CD8-positive, alpha-beta memory T cell (primary cell): ENCODE measurements at regions not wholly inside any gene's neighbourhood (a gene's known extent, or its start where the extent isn't known, plus 50 kb on each side); places are given as distances from the start of the nearest gene placed in this dataset.

Experiments used
- CTCF ChIA-PET: fragments of 350-600 bp; sonication (Branson Sonifier 250); formaldehyde crosslinking; loops from one replicate; lab custom pipeline; 2021; ENCODE audit warnings: antibody characterized with exemption; lab: Charles Lee
- POLR2A ChIA-PET: fragments of 350-600 bp; sonication (Branson Sonifier 250); formaldehyde crosslinking; loops from one replicate; lab custom pipeline; 2021; ENCODE audit warnings: antibody characterized with exemption; lab: Charles Lee
- DNase-seq, 5 donors: peaks; one replicate each; pipeline versions ENCODE4 v3.0.0 to v3.0.0-alpha.2; 2020 to 2022; ENCODE audit warnings: mixed read lengths in 1 of 5
- H3K27ac ChIP-seq: one replicate; pipeline ENCODE4 v1.7.0; 2013; ENCODE audit warnings: low read depth, mild to moderate bottlenecking, low read length, moderate library complexity
- H3K27me3 ChIP-seq: 2 replicates; pipeline ENCODE4 v1.7.0; 2013; ENCODE audit warnings: low read length, mild to moderate bottlenecking; ENCODE audit not compliant: insufficient read depth, poor library complexity, severe bottlenecking
- H3K36me3 ChIP-seq: 2 replicates; pipeline ENCODE4 v1.7.0; 2013; ENCODE audit warnings: mild to moderate bottlenecking, low read length, moderate library complexity; ENCODE audit not compliant: insufficient read depth
- H3K4me1 ChIP-seq: 2 replicates; pipeline ENCODE4 v1.7.0; 2013; ENCODE audit warnings: mild to moderate bottlenecking, low read length, moderate library complexity; ENCODE audit not compliant: insufficient read depth
- H3K4me3 ChIP-seq: 2 replicates; pipeline ENCODE4 v1.7.0; 2013; ENCODE audit warnings: mild to moderate bottlenecking, low read length
- H3K9me3 ChIP-seq: 2 replicates; pipeline ENCODE4 v1.7.0; 2013; ENCODE audit warnings: mild to moderate bottlenecking, low read length
- H3K27ac Mint-ChIP-seq, 8 donors: one replicate each; pipeline ENCODE4 v1.8.0; 2020 to 2021; ENCODE audit warnings: mixed read lengths in 8 of 8, mild to moderate bottlenecking in 6 of 8, inconsistent platforms in 3 of 8, moderate library complexity in 3 of 8
- H3K27me3 Mint-ChIP-seq, 2 donors: one replicate each; pipeline ENCODE4 v1.8.0; 2020 to 2021; ENCODE audit warnings: mixed read lengths in 2 of 2, mild to moderate bottlenecking in 1 of 2, moderate library complexity in 1 of 2
- H3K36me3 Mint-ChIP-seq, 3 donors: one replicate each; pipeline ENCODE4 v1.8.0; 2020 to 2021; ENCODE audit warnings: mixed read lengths in 3 of 3, inconsistent platforms in 1 of 3, mild to moderate bottlenecking in 1 of 3
- H3K4me1 Mint-ChIP-seq, 3 donors: one replicate each; pipeline ENCODE4 v1.8.0; 2020 to 2021; ENCODE audit warnings: mixed read lengths in 3 of 3, inconsistent platforms in 1 of 3, mild to moderate bottlenecking in 1 of 3
- H3K4me3 Mint-ChIP-seq, 7 donors: one replicate each; pipeline ENCODE4 v1.8.0; 2020 to 2021; ENCODE audit warnings: mixed read lengths in 7 of 7, mild to moderate bottlenecking in 6 of 7, moderate library complexity in 4 of 7, inconsistent platforms in 2 of 7
- H3K9me3 Mint-ChIP-seq, 5 donors: one replicate each; pipeline ENCODE4 v1.8.0; 2020 to 2022; ENCODE audit warnings: mixed read lengths in 5 of 5, mild to moderate bottlenecking in 3 of 5, moderate library complexity in 2 of 5, inconsistent platforms in 1 of 5

GRCh38 chr2:842151-842803 is 108.4 kb upstream of the SNTG2 start:
- Histone ChIP-seq H3K9me3 (no peaks in the 10 kb centered on the region), H3K27me3 (no peaks in the 10 kb centered on the region), H3K27ac (no peak overlapping the region), H3K4me1 (no peaks in the 10 kb centered on the region), H3K4me3 (no peak overlapping the region), H3K36me3 (no peaks in the 10 kb centered on the region)
- no peak for DNase-seq
- no peak overlapping the region for H3K4me3 Mint-ChIP-seq
- H3K36me3 Mint-ChIP-seq = no peaks in the 10 kb centered on the region
- H3K27ac Mint-ChIP-seq = no peak overlapping the region
- H3K27me3 Mint-ChIP-seq = peaks cover 18 to 45% of the 10 kb centered on the region in 2 donors
- H3K4me1 Mint-ChIP-seq = no peaks in the 10 kb centered on the region
- ChIA-PET CTCF (no interaction called here), POLR2A (no interaction called here)
- H3K9me3 Mint-ChIP-seq = peaks cover 0 to 6% (median 2%) of the 10 kb centered on the region in 5 donors

GRCh38 chr2:841036-841435 is 109.6 kb upstream of the SNTG2 start:
- no peaks in the 10 kb centered on the region for H3K36me3 ChIP-seq
- Mint-ChIP-seq H3K27me3 (peaks cover 20 to 45% of the 10 kb centered on the region in 2 donors), H3K4me3 (no peak overlapping the region), H3K36me3 (no peaks in the 10 kb centered on the region), H3K9me3 (peaks cover 0 to 6% (median 2%) of the 10 kb centered on the region in 5 donors), H3K27ac (no peak overlapping the region), H3K4me1 (no peaks in the 10 kb centered on the region)
- H3K9me3 ChIP-seq = no peaks in the 10 kb centered on the region
- no peaks in the 10 kb centered on the region for H3K4me1 ChIP-seq
- H3K27me3 ChIP-seq = no peaks in the 10 kb centered on the region
- H3K4me3 ChIP-seq = no peak overlapping the region
- POLR2A ChIA-PET = no interaction called here
- CTCF ChIA-PET = no interaction called here
- H3K27ac ChIP-seq = no peak overlapping the region
- no peak for DNase-seq

- CTCF ChIA-PET = no interaction called here
- Histone ChIP-seq H3K36me3 (no peaks in the 10 kb centered on the region), H3K4me1 (no peaks in the 10 kb centered on the region), H3K4me3 (no peak overlapping the region), H3K27me3 (no peaks in the 10 kb centered on the region), H3K27ac (no peak overlapping the region), H3K9me3 (no peaks in the 10 kb centered on the region)
- Mint-ChIP-seq H3K27me3 (peaks cover 14 to 33% of the 10 kb centered on the region in 2 donors), H3K36me3 (no peaks in the 10 kb centered on the region), H3K4me1 (peaks cover 0 to 6% (median 0%) of the 10 kb centered on the region in 3 donors), H3K27ac (no peak overlapping the region), H3K4me3 (no peak overlapping the region), H3K9me3 (peaks cover 0 to 6% (median 2%) of the 10 kb centered on the region in 5 donors)
- no peak for DNase-seq
- POLR2A ChIA-PET = no interaction called here
These were observed 116.4 kb upstream of the SNTG2 start for GRCh38 chr2:834233-834632.

GRCh38 chr2:833180-833579 is 117.5 kb upstream of the SNTG2 start:
- DNase-seq = no peak
- no peak overlapping the region for H3K27ac ChIP-seq
- H3K9me3 Mint-ChIP-seq = no peaks in the 10 kb centered on the region

GRCh38 chr2:832635-833034 is 118.0 kb upstream of the SNTG2 start:
- H3K9me3 Mint-ChIP-seq = no peaks in the 10 kb centered on the region
- H3K27me3 ChIP-seq = no peaks in the 10 kb centered on the region
- no peaks in the 10 kb centered on the region for H3K9me3 ChIP-seq
- H3K27ac ChIP-seq = no peak overlapping the region
- H3K27me3 Mint-ChIP-seq = peaks cover 8 to 17% of the 10 kb centered on the region in 2 donors
- DNase-seq = no peak
- H3K4me3 ChIP-seq = no peak overlapping the region
- H3K27ac Mint-ChIP-seq = no peak overlapping the region
- H3K4me1 ChIP-seq = no peaks in the 10 kb centered on the region
- POLR2A ChIA-PET = no interaction called here
- H3K4me3 Mint-ChIP-seq = no peak overlapping the region
- H3K36me3 ChIP-seq = no peaks in the 10 kb centered on the region
- CTCF ChIA-PET = no interaction called here
- no peaks in the 10 kb centered on the region for H3K36me3 Mint-ChIP-seq
- H3K4me1 Mint-ChIP-seq = peaks cover 0 to 6% (median 0%) of the 10 kb centered on the region in 3 donors

More at GRCh38 chr2:833180-833579, 117.5 kb upstream of the SNTG2 start:
- H3K27ac Mint-ChIP-seq = peak overlapping the region in 1 of 8 donors; percentile 80
- Histone ChIP-seq H3K4me1 (no peaks in the 10 kb centered on the region), H3K36me3 (no peaks in the 10 kb centered on the region), H3K27me3 (no peaks in the 10 kb centered on the region), H3K9me3 (no peaks in the 10 kb centered on the region), H3K4me3 (no peak overlapping the region)
- no peaks in the 10 kb centered on the region for H3K36me3 Mint-ChIP-seq
- ChIA-PET CTCF (no interaction called here), POLR2A (no interaction called here)
- peaks cover 0 to 6% (median 0%) of the 10 kb centered on the region in 3 donors for H3K4me1 Mint-ChIP-seq
- H3K27me3 Mint-ChIP-seq = peaks cover 12 to 23% of the 10 kb centered on the region in 2 donors
- H3K4me3 Mint-ChIP-seq = no peak overlapping the region

- Mint-ChIP-seq H3K9me3 (no peaks in the 10 kb centered on the region), H3K36me3 (no peaks in the 10 kb centered on the region), H3K27ac (no peak overlapping the region), H3K27me3 (peaks cover 6 to 16% of the 10 kb centered on the region in 2 donors), H3K4me3 (no peak overlapping the region), H3K4me1 (peaks cover 0 to 6% (median 0%) of the 10 kb centered on the region in 3 donors)
- DNase-seq = no peak
- H3K36me3 ChIP-seq = no peaks in the 10 kb centered on the region
- no peak overlapping the region for H3K4me3 ChIP-seq
- no peak overlapping the region for H3K27ac ChIP-seq
- ChIA-PET POLR2A (no interaction called here), CTCF (no interaction called here)
- no peaks in the 10 kb centered on the region for H3K9me3 ChIP-seq
- H3K4me1 ChIP-seq = no peaks in the 10 kb centered on the region
- H3K27me3 ChIP-seq = no peaks in the 10 kb centered on the region
These were observed 119.0 kb upstream of the SNTG2 start for GRCh38 chr2:831622-832021.

GRCh38 chr2:831225-831536 is 119.5 kb upstream of the SNTG2 start:
- POLR2A ChIA-PET = no interaction called here
- CTCF ChIA-PET = no interaction called here
- no peak overlapping the region for H3K4me3 Mint-ChIP-seq

DNA sequence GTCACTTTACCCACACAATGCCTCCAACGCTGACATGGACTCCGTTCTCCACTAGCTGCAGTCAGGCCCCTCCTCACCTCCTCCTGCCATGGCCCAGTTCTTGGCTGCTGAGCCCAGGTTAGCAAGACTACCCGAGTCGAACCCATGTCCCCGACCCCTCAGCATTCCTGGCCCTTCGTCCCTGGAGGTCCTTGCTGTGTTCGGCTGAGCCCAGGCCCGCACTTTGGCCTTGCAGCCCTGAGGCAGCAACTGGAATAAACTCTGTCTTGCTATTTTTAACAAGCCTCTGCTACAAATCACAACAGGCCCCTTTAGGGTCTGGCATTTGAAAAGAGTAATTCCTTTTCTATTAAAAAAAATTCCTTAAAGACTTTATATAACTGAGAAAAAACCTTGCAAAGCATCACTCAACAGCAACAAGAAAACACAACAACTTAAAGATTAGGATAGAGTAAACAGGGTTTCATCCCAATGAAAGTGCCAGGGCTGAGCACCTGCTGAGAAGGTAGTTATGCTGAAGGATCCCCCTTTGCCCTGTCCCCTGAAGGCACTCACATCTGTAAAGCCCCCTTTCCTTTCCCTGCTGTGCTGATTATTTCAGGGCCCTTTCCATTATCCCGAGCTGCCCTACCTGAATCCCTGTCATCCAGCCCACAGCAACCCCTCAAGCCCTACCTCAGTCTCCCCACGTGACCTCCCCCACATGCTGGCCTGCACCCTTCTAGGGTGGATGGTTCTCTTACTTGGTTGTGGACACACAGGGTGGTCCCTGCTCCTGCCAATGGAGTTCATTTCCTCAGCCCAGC is 120.0 kb upstream of the SNTG2 start:
- Mint-ChIP-seq H3K36me3 (no peaks in the 10 kb centered on the region), H3K27ac (no peak overlapping the region), H3K4me3 (no peak overlapping the region), H3K4me1 (peaks cover 0 to 6% (median 0%) of the 10 kb centered on the region in 3 donors), H3K9me3 (no peaks in the 10 kb centered on the region), H3K27me3 (peaks cover 5 to 16% of the 10 kb centered on the region in 2 donors)
- Histone ChIP-seq H3K4me3 (no peak overlapping the region), H3K36me3 (no peaks in the 10 kb centered on the region), H3K27me3 (no peaks in the 10 kb centered on the region), H3K4me1 (no peaks in the 10 kb centered on the region), H3K27ac (no peak overlapping the region), H3K9me3 (no peaks in the 10 kb centered on the region)
- DNase-seq = no peak
- ChIA-PET POLR2A (no interaction called here), CTCF (no interaction called here)

More at GRCh38 chr2:831225-831536, 119.5 kb upstream of the SNTG2 start:
- Mint-ChIP-seq H3K36me3 (no peaks in the 10 kb centered on the region), H3K4me1 (peaks cover 0 to 6% (median 0%) of the 10 kb centered on the region in 3 donors), H3K27me3 (peaks cover 5 to 16% of the 10 kb centered on the region in 2 donors), H3K27ac (no peak overlapping the region), H3K9me3 (no peaks in the 10 kb centered on the region)
- Histone ChIP-seq H3K27me3 (no peaks in the 10 kb centered on the region), H3K27ac (no peak overlapping the region), H3K4me1 (no peaks in the 10 kb centered on the region), H3K4me3 (no peak overlapping the region), H3K36me3 (no peaks in the 10 kb centered on the region), H3K9me3 (no peaks in the 10 kb centered on the region)
- no peak for DNase-seq
